B cell (primary cell): ENCODE measurements at regions not wholly inside any gene's neighbourhood (a gene's known extent, or its start where the extent isn't known, plus 50 kb on each side); places are given as distances from the start of the nearest gene placed in this dataset.

Experiments used
- EZH2 ChIP-seq: IDR thresholded peaks from 2 replicates; pipeline ENCODE4 v1.6.1; 2012; ENCODE audit warnings: borderline replicate concordance, low read depth, mild to moderate bottlenecking, moderate library complexity, low read length; ENCODE audit not compliant: insufficient read depth, poor library complexity, severe bottlenecking
- TF ChIP-seq, protein P1 (sequence below): fragments of 200-600 bp; IDR thresholded peaks from one replicate; pipeline ENCODE4 v1.8.0; 2022; ENCODE audit warnings: antibody characterized with exemption, mild to moderate bottlenecking

- no peak for TF ChIP-seq EZH2
- TF ChIP-seq, protein P1, sequence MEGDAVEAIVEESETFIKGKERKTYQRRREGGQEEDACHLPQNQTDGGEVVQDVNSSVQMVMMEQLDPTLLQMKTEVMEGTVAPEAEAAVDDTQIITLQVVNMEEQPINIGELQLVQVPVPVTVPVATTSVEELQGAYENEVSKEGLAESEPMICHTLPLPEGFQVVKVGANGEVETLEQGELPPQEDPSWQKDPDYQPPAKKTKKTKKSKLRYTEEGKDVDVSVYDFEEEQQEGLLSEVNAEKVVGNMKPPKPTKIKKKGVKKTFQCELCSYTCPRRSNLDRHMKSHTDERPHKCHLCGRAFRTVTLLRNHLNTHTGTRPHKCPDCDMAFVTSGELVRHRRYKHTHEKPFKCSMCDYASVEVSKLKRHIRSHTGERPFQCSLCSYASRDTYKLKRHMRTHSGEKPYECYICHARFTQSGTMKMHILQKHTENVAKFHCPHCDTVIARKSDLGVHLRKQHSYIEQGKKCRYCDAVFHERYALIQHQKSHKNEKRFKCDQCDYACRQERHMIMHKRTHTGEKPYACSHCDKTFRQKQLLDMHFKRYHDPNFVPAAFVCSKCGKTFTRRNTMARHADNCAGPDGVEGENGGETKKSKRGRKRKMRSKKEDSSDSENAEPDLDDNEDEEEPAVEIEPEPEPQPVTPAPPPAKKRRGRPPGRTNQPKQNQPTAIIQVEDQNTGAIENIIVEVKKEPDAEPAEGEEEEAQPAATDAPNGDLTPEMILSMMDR, result no peak
These were observed 152.0 kb downstream of the BMP7 start for GRCh38 chr20:57114290-57115005.
